Hepatocyte (in vitro differentiated cells): ENCODE measurements at regions not wholly inside any gene's neighbourhood (a gene's known extent, or its start where the extent isn't known, plus 50 kb on each side); places are given as distances from the start of the nearest gene placed in this dataset.

Experiments used
- CTCF ChIP-seq: fragments of 200-600 bp; sonication (generic); IDR thresholded peaks from 2 replicates; pipeline ENCODE4 v1.5.1; 2016; ENCODE audit warnings: antibody characterized with exemption, mild to moderate bottlenecking; ENCODE audit not compliant: poor library complexity
- EZH2 ChIP-seq: fragments of 200-600 bp; sonication (generic); IDR thresholded peaks from 2 replicates; pipeline ENCODE4 v1.6.1; 2016; ENCODE audit warnings: antibody characterized with exemption, mild to moderate bottlenecking, borderline replicate concordance

GRCh38 chr2:37874470-37874869 is 50.6 kb upstream of the RMDN2 start:
- no peak for TF ChIP-seq CTCF
- no peak for TF ChIP-seq EZH2
